K562 (cell line): ENCODE measurements at regions not wholly inside any gene's neighbourhood (a gene's known extent, or its start where the extent isn't known, plus 50 kb on each side); places are given as distances from the start of the nearest gene placed in this dataset.

ENCODE experiments used
- HIVEP1 ChIP-seq: fragments of 250-450 bp; sonication (Bioruptor Pico); IDR thresholded peaks from 2 replicates; pipeline ENCODE4 v1.4.0; 2020; ENCODE audit warnings: mild to moderate bottlenecking
- KDM5B ChIP-seq: fragments of 200-600 bp; sonication (generic); IDR thresholded peaks from 2 replicates; pipeline ENCODE4 v1.6.1; 2012; ENCODE audit warnings: low read depth, mild to moderate bottlenecking, moderate library complexity, low read length, control low read depth, inconsistent platforms; ENCODE audit not compliant: insufficient replicate concordance
- POU5F1 ChIP-seq: fragments of 150-350 bp; IDR thresholded peaks from 2 replicates; pipeline ENCODE4 v1.6.1; 2014; ENCODE audit warnings: borderline replicate concordance, low read length, low read depth, mild to moderate bottlenecking; ENCODE audit not compliant: partially characterized antibody
- TOE1 ChIP-seq, 2 experiments: fragments of 450-650 bp in 1 of 2; sonication (generic) in 1 of 2; formaldehyde crosslinking in 1 of 2; IDR thresholded peaks; 2 replicates each; pipeline versions ENCODE4 v1.7.1 to v1.8.0; 2016 to 2022; ENCODE audit warnings: borderline replicate concordance in 2 of 2, mild to moderate bottlenecking in 2 of 2, antibody characterized with exemption in 1 of 2, inconsistent platforms in 1 of 2, low read depth in 1 of 2, missing genetic modification reagents in 1 of 2, moderate library complexity in 1 of 2
- ZNF583 ChIP-seq: fragments of 250-450 bp; sonication (Bioruptor Pico); IDR thresholded peaks from 2 replicates; pipeline ENCODE4 v1.4.0; 2020
- TF ChIP-seq, protein P1 (sequence below): fragments of 250-450 bp; sonication (Bioruptor Pico); IDR thresholded peaks from 2 replicates; pipeline ENCODE4 v1.5.0; 2020; ENCODE audit warnings: mild to moderate bottlenecking
- TF ChIP-seq, protein P2 (sequence below), 2 experiments: fragments of 450-650 bp in 1 of 2; sonication (generic) in 1 of 2; formaldehyde crosslinking in 1 of 2; IDR thresholded peaks; 2 replicates each; pipeline versions ENCODE4 v1.7.1 to v1.9.0; 2016 to 2022; ENCODE audit warnings: inconsistent platforms in 1 of 2, mild to moderate bottlenecking in 1 of 2, missing genetic modification reagents in 1 of 2
- TF ChIP-seq, protein P3 (sequence below): fragments of 200-400 bp; formaldehyde crosslinking; IDR thresholded peaks from 2 replicates; pipeline ENCODE4 v1.6.1; 2017; ENCODE audit warnings: mild to moderate bottlenecking, low read depth, low read length, moderate library complexity

DNA sequence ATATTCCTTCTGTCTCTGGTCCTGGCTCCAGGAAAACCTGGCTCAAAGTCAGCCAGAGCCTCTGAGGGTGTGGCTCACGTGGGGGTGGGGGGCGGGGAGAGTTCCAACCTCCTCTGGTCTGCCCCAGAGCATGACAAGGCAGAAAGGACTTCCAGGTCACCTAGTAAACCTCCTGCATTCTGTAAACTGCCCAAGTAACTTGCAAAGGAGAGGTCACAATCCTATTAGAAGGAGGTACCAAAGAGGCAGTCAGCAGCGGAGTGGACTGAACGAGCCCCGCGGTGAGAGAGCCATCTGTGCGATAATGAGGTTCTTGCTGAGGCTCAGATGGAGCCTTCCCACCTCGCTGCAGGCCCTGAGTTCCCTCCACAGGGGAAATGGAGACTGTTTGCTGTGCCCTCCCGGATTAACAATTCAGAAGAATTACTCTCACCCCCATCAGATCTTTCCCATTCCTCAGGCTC lies 58.9 kb upstream of the GATA6 start (continued):
- TF ChIP-seq, protein P1, sequence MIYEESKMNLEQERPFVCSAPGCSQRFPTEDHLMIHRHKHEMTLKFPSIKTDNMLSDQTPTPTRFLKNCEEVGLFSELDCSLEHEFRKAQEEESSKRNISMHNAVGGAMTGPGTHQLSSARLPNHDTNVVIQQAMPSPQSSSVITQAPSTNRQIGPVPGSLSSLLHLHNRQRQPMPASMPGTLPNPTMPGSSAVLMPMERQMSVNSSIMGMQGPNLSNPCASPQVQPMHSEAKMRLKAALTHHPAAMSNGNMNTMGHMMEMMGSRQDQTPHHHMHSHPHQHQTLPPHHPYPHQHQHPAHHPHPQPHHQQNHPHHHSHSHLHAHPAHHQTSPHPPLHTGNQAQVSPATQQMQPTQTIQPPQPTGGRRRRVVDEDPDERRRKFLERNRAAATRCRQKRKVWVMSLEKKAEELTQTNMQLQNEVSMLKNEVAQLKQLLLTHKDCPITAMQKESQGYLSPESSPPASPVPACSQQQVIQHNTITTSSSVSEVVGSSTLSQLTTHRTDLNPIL (CRISPR knock-in tag): no peak
- no peak; the same call in 1 of the 2 replicates for TF ChIP-seq ZNF583
- no peak for TF ChIP-seq POU5F1
- TF ChIP-seq, protein P2, sequence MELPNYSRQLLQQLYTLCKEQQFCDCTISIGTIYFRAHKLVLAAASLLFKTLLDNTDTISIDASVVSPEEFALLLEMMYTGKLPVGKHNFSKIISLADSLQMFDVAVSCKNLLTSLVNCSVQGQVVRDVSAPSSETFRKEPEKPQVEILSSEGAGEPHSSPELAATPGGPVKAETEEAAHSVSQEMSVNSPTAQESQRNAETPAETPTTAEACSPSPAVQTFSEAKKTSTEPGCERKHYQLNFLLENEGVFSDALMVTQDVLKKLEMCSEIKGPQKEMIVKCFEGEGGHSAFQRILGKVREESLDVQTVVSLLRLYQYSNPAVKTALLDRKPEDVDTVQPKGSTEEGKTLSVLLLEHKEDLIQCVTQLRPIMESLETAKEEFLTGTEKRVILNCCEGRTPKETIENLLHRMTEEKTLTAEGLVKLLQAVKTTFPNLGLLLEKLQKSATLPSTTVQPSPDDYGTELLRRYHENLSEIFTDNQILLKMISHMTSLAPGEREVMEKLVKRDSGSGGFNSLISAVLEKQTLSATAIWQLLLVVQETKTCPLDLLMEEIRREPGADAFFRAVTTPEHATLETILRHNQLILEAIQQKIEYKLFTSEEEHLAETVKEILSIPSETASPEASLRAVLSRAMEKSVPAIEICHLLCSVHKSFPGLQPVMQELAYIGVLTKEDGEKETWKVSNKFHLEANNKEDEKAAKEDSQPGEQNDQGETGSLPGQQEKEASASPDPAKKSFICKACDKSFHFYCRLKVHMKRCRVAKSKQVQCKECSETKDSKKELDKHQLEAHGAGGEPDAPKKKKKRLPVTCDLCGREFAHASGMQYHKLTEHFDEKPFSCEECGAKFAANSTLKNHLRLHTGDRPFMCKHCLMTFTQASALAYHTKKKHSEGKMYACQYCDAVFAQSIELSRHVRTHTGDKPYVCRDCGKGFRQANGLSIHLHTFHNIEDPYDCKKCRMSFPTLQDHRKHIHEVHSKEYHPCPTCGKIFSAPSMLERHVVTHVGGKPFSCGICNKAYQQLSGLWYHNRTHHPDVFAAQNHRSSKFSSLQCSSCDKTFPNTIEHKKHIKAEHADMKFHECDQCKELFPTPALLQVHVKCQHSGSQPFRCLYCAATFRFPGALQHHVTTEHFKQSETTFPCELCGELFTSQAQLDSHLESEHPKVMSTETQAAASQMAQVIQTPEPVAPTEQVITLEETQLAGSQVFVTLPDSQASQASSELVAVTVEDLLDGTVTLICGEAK (IDR thresholded peaks at IDR 0.05): no peak
- TF ChIP-seq, protein P2 (CRISPR knock-in tag; IDR thresholded peaks at IDR 0.05): no peak
- no peak for TF ChIP-seq TOE1 (IDR thresholded peaks at IDR 0.05; ENCODE audit: borderline replicate concordance)
- TF ChIP-seq TOE1 (CRISPR knock-in tag; IDR thresholded peaks at IDR 0.05; ENCODE audit: borderline replicate concordance, low read depth): no peak
- no peak for TF ChIP-seq HIVEP1
- TF ChIP-seq, protein P3, sequence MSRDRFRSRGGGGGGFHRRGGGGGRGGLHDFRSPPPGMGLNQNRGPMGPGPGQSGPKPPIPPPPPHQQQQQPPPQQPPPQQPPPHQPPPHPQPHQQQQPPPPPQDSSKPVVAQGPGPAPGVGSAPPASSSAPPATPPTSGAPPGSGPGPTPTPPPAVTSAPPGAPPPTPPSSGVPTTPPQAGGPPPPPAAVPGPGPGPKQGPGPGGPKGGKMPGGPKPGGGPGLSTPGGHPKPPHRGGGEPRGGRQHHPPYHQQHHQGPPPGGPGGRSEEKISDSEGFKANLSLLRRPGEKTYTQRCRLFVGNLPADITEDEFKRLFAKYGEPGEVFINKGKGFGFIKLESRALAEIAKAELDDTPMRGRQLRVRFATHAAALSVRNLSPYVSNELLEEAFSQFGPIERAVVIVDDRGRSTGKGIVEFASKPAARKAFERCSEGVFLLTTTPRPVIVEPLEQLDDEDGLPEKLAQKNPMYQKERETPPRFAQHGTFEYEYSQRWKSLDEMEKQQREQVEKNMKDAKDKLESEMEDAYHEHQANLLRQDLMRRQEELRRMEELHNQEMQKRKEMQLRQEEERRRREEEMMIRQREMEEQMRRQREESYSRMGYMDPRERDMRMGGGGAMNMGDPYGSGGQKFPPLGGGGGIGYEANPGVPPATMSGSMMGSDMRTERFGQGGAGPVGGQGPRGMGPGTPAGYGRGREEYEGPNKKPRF: no peak
- no peak for TF ChIP-seq KDM5B
